Right lobe of liver (tissue), 6 donors: ENCODE measurements at regions not wholly inside any gene's neighbourhood (a gene's known extent, or its start where the extent isn't known, plus 50 kb on each side); places are given as distances from the start of the nearest gene placed in this dataset.

Experiments
- ATAC-seq, 4 donors: fragments of 200-7000 bp; cut with Tn5 transposase; one replicate each; pipeline ENCODE4 v1.9.1; 2020; ENCODE audit warnings: mild to moderate bottlenecking in 4 of 4, moderate library complexity in 4 of 4
- DNase-seq, 3 donors: peaks; one replicate each; pipeline ENCODE4 v3.0.0-alpha.2; 2020
- H3K27ac ChIP-seq, 3 donors: fragments of 200-600 bp; one replicate each; pipeline ENCODE4 v1.8.0; 2022
- H3K27me3 ChIP-seq, 2 donors: fragments of 200-600 bp; one replicate each; pipeline ENCODE4 v1.8.0; 2022
- H3K36me3 ChIP-seq, 4 donors: fragments of 200-600 bp; sonication (generic) in 1 of 4; one replicate each; pipeline versions ENCODE4 v1.5.1 to v1.8.0; 2017 to 2022; ENCODE audit warnings: control low read depth in 1 of 4
- H3K4me1 ChIP-seq, 4 donors: fragments of 200-600 bp; sonication (generic) in 1 of 4; one replicate each; pipeline versions ENCODE4 v1.5.1 to v1.8.0; 2017 to 2022; ENCODE audit warnings: control low read depth in 1 of 4
- H3K4me3 ChIP-seq, 3 donors: fragments of 200-600 bp; one replicate each; pipeline ENCODE4 v1.8.0; 2022
- H3K9me3 ChIP-seq, 4 donors: fragments of 200-600 bp; sonication (generic) in 1 of 4; one replicate each; pipeline versions ENCODE4 v1.5.1 to v1.8.0; 2017 to 2022; ENCODE audit warnings: control low read depth in 1 of 4
- POLR2A ChIP-seq: fragments of 450-650 bp; IDR thresholded peaks from one replicate; pipeline ENCODE4 v1.6.1; 2017; ENCODE audit warnings: antibody characterized with exemption, mild to moderate bottlenecking
- WGBS: methylation state at CpG from one replicate; pipeline ENCODE4 v1.1.6; 2018; ENCODE audit warnings: low coverage, low lambda C conversion rate; ENCODE audit not compliant: insufficient coverage; ENCODE audit errors: missing lambda C conversion rate; 5-methylcytosine and 5-hydroxymethylcytosine counted together
- intact Hi-C, 2 donors: fragments of 100-400 bp; cut with DNase I; formaldehyde crosslinking; loops; one replicate each; pipeline versions ENCODE4 v1.11.2 to v1.14.1; 2022
- TF ChIP-seq, protein P1 (sequence below), 4 donors: fragments of 200-600 bp in 3 of 4; fragments of 450-650 bp in 1 of 4; IDR thresholded peaks; one replicate each; pipeline versions ENCODE4 v1.5.1 to v1.8.0; 2016 to 2022; ENCODE audit warnings: antibody characterized with exemption in 4 of 4, mild to moderate bottlenecking in 2 of 4
- donor health status: DM: no; HTN: yes; CAD: no.
- donor health status: DM: no; HTN: no; CAD: no.
- donor health status: DM: no; HTN: no; CAD: no.
- donor health status: DM: no; HTN: yes; CAD: no.
- donor health status: DM: no; HTN: yes; CAD: no.

- Histone ChIP-seq H3K9me3 (no peaks in the 10 kb centered on the region), H3K4me3 (no peak overlapping the region), H3K36me3 (no peaks in the 10 kb centered on the region), H3K4me1 (no peaks in the 10 kb centered on the region), H3K27ac (no peak overlapping the region), H3K27me3 (no peaks in the 10 kb centered on the region)
- 38% methylated on average over 4 of the region's 5 CpGs for WGBS
- ATAC-seq (no peak), DNase-seq (no peak)
- intact Hi-C loops = no loop called here
- no peak for TF ChIP-seq POLR2A
- TF ChIP-seq, protein P1, sequence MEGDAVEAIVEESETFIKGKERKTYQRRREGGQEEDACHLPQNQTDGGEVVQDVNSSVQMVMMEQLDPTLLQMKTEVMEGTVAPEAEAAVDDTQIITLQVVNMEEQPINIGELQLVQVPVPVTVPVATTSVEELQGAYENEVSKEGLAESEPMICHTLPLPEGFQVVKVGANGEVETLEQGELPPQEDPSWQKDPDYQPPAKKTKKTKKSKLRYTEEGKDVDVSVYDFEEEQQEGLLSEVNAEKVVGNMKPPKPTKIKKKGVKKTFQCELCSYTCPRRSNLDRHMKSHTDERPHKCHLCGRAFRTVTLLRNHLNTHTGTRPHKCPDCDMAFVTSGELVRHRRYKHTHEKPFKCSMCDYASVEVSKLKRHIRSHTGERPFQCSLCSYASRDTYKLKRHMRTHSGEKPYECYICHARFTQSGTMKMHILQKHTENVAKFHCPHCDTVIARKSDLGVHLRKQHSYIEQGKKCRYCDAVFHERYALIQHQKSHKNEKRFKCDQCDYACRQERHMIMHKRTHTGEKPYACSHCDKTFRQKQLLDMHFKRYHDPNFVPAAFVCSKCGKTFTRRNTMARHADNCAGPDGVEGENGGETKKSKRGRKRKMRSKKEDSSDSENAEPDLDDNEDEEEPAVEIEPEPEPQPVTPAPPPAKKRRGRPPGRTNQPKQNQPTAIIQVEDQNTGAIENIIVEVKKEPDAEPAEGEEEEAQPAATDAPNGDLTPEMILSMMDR (IDR thresholded peaks at IDR 0.05) = no peak
Observed at GRCh38 chr9:11871852-11872251, 821.3 kb upstream of the TYRP1 start.

- ATAC-seq = no peak
Observed at GRCh38 chr9:11872471-11872870, 820.7 kb upstream of the TYRP1 start.

GRCh38 chr9:11874414-11874813 lies 818.8 kb upstream of the TYRP1 start:
- H3K27ac ChIP-seq = no peak overlapping the region
- no peaks in the 10 kb centered on the region for H3K36me3 ChIP-seq
- H3K4me3 ChIP-seq = no peak overlapping the region
- intact Hi-C loops = no loop called here
- H3K9me3 ChIP-seq = no peaks in the 10 kb centered on the region
- 32% methylated on average over 2 of the region's 2 CpGs for WGBS
- DNase-seq (no peak), ATAC-seq (no peak)
- TF ChIP-seq POLR2A = no peak
- TF ChIP-seq, protein P1 (IDR thresholded peaks at IDR 0.05) = no peak
- H3K27me3 ChIP-seq = no peaks in the 10 kb centered on the region
- H3K4me1 ChIP-seq = no peaks in the 10 kb centered on the region

More at GRCh38 chr9:11872471-11872870, 820.7 kb upstream of the TYRP1 start:
- no peaks in the 10 kb centered on the region for H3K36me3 ChIP-seq
- H3K27ac ChIP-seq = no peak overlapping the region
- no peaks in the 10 kb centered on the region for H3K4me1 ChIP-seq
- H3K27me3 ChIP-seq = no peaks in the 10 kb centered on the region
- no peak for DNase-seq
- intact Hi-C loops = no loop called here
- WGBS = 33% methylated on average over 1 of the region's 1 CpG
- TF ChIP-seq, protein P1 (IDR thresholded peaks at IDR 0.05) = no peak
- no peak for TF ChIP-seq POLR2A
- H3K9me3 ChIP-seq = no peaks in the 10 kb centered on the region
- H3K4me3 ChIP-seq = no peak overlapping the region

GRCh38 chr9:11892401-11892800 lies 800.8 kb upstream of the TYRP1 start:
- H3K27ac ChIP-seq = no peak overlapping the region
- H3K9me3 ChIP-seq = no peaks in the 10 kb centered on the region
- H3K36me3 ChIP-seq = no peaks in the 10 kb centered on the region
- H3K4me1 ChIP-seq = no peaks in the 10 kb centered on the region
- TF ChIP-seq, protein P1 (IDR thresholded peaks at IDR 0.05) = no peak
- ATAC-seq = no peak
- 8% methylated on average over 1 of the region's 1 CpG for WGBS
- H3K4me3 ChIP-seq = no peak overlapping the region
- no peak for DNase-seq
- H3K27me3 ChIP-seq = no peaks in the 10 kb centered on the region
- intact Hi-C loops = no loop called here

GRCh38 chr9:11893331-11893730 lies 799.9 kb upstream of the TYRP1 start:
- H3K4me3 ChIP-seq = no peak overlapping the region
- intact Hi-C loops = no loop called here
- no peaks in the 10 kb centered on the region for H3K27me3 ChIP-seq
- H3K9me3 ChIP-seq = no peaks in the 10 kb centered on the region
- no peaks in the 10 kb centered on the region for H3K4me1 ChIP-seq
- ATAC-seq (no peak), DNase-seq (no peak)
- no peaks in the 10 kb centered on the region for H3K36me3 ChIP-seq
- H3K27ac ChIP-seq = no peak overlapping the region
- TF ChIP-seq POLR2A = no peak
